GM23248 (cell line): ENCODE measurements at regions not wholly inside any gene's neighbourhood (a gene's known extent, or its start where the extent isn't known, plus 50 kb on each side); places are given as distances from the start of the nearest gene placed in this dataset.

Source experiments
- DNase-seq: peaks from one replicate; pipeline ENCODE4 v3.0.0-alpha.2; 2015
- H2AFZ ChIP-seq: fragments of 200-600 bp; sonication (generic); 2 replicates; pipeline ENCODE4 v1.6.1; 2016; ENCODE audit warnings: antibody characterized with exemption
- H3F3A ChIP-seq: fragments of 200-600 bp; sonication (generic); 2 replicates; pipeline ENCODE4 v1.6.1; 2016; ENCODE audit warnings: mild to moderate bottlenecking, antibody characterized with exemption, mixed run types; ENCODE audit not compliant: insufficient read depth
- H3K27ac ChIP-seq: fragments of 200-600 bp; sonication (generic); 2 replicates; pipeline ENCODE4 v1.5.1; 2016; ENCODE audit warnings: mild to moderate bottlenecking
- H3K27me3 ChIP-seq: fragments of 200-600 bp; sonication (generic); replicated peaks from 2 replicates; pipeline ENCODE4 v1.6.1; 2016; ENCODE audit warnings: mild to moderate bottlenecking; ENCODE audit not compliant: insufficient read depth
- H3K36me3 ChIP-seq: fragments of 200-600 bp; sonication (generic); 2 replicates; pipeline ENCODE4 v1.6.1; 2016; ENCODE audit warnings: low read depth, mild to moderate bottlenecking
- H3K4me1 ChIP-seq: fragments of 200-600 bp; sonication (generic); 2 replicates; pipeline ENCODE4 v1.6.1; 2016; ENCODE audit warnings: mild to moderate bottlenecking; ENCODE audit not compliant: insufficient read depth
- H3K4me2 ChIP-seq: fragments of 200-600 bp; sonication (generic); one replicate; pipeline ENCODE4 v1.6.1; 2016; ENCODE audit warnings: mild to moderate bottlenecking; ENCODE audit not compliant: unreplicated experiment
- H3K4me3 ChIP-seq: fragments of 200-600 bp; sonication (generic); 2 replicates; pipeline ENCODE4 v1.5.1; 2016; ENCODE audit warnings: mild to moderate bottlenecking
- H3K79me2 ChIP-seq: fragments of 200-600 bp; sonication (generic); 2 replicates; pipeline ENCODE4 v1.6.1; 2016; ENCODE audit warnings: mild to moderate bottlenecking; ENCODE audit not compliant: insufficient read depth
- H3K9ac ChIP-seq: fragments of 200-600 bp; sonication (generic); 2 replicates; pipeline ENCODE4 v1.6.1; 2016; ENCODE audit warnings: mild to moderate bottlenecking
- H3K9me2 ChIP-seq: fragments of 200-600 bp; sonication (generic); 2 replicates; pipeline ENCODE4 v1.6.1; 2016; ENCODE audit warnings: mixed run types, mild to moderate bottlenecking, moderate library complexity; ENCODE audit not compliant: insufficient read depth
- H3K9me3 ChIP-seq: fragments of 200-600 bp; sonication (generic); one replicate; pipeline ENCODE4 v1.6.1; 2017; ENCODE audit warnings: low read depth
- H4K20me1 ChIP-seq: fragments of 200-600 bp; sonication (generic); 2 replicates; pipeline ENCODE4 v1.6.0; 2016; ENCODE audit not compliant: insufficient read depth
- EZH2 ChIP-seq: fragments of 200-600 bp; sonication (generic); IDR thresholded peaks from 2 replicates; pipeline ENCODE4 v1.6.1; 2018; ENCODE audit warnings: antibody characterized with exemption, mild to moderate bottlenecking; ENCODE audit not compliant: insufficient read depth, poor library complexity, severe bottlenecking
- EZH2phosphoT487 ChIP-seq: fragments of 200-600 bp; sonication (generic); IDR thresholded peaks from 2 replicates; pipeline ENCODE4 v1.6.1; 2018; ENCODE audit warnings: antibody characterized with exemption, moderate library complexity, mild to moderate bottlenecking, low read depth; ENCODE audit not compliant: insufficient read depth
- WGBS, 2 experiments: methylation state at CpG; one replicate each; pipeline ENCODE4 v1.1.6; 2015 to 2017; ENCODE audit warnings: low lambda C conversion rate in 2 of 2, low coverage in 1 of 2; ENCODE audit errors: missing lambda C conversion rate in 2 of 2; 5-methylcytosine and 5-hydroxymethylcytosine counted together
- in situ Hi-C: fragments of 300-500 bp; cut with MboI; formaldehyde crosslinking; loops from 2 replicates; pipeline ENCODE4 v1.15.0; 2020

DNA sequence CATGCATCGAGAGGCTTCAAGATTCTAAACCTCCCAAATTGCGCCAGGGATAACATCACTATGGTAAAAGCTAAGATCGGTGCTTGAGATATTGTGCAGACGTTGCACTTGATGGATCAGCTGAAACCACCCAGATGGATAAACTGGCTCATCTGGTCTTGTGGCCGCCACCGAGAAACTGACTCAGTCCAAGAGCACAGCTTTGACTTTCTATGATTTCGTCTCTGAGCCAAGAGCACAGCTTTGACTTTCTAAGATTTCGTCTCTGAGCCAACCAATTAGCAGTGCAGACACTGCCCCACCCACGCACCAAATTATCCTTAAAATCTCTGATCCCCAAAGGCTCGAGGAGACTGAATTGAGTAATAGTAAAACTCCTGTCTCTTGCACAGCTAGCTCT is 687.2 kb downstream of the FAM133A start:
- WGBS, 2 experiments, result 24 to 29% methylated on average over 9 to 10 of the region's 10 CpGs
- H3K9ac ChIP-seq, result no peak overlapping the region
- H3K9me2 ChIP-seq, result no peaks in the 10 kb centered on the region
- no peaks in the 10 kb centered on the region for H3K9me3 ChIP-seq
- H3K27me3 ChIP-seq, result no peaks in the 10 kb centered on the region
- no peaks in the 10 kb centered on the region for H4K20me1 ChIP-seq
- no peaks in the 10 kb centered on the region for H3K79me2 ChIP-seq
- H3K4me3 ChIP-seq, result no peak overlapping the region
- H2AFZ ChIP-seq, result no peak overlapping the region
- no peaks in the 10 kb centered on the region for H3F3A ChIP-seq
- DNase-seq, result no peak
- TF ChIP-seq EZH2phosphoT487 (no peak), EZH2 (no peak)
- H3K36me3 ChIP-seq, result no peaks in the 10 kb centered on the region
- H3K4me2 ChIP-seq, result no peak overlapping the region
- no peak overlapping the region for H3K27ac ChIP-seq
- no peaks in the 10 kb centered on the region for H3K4me1 ChIP-seq
- in situ Hi-C loops, result no loop called here

DNA sequence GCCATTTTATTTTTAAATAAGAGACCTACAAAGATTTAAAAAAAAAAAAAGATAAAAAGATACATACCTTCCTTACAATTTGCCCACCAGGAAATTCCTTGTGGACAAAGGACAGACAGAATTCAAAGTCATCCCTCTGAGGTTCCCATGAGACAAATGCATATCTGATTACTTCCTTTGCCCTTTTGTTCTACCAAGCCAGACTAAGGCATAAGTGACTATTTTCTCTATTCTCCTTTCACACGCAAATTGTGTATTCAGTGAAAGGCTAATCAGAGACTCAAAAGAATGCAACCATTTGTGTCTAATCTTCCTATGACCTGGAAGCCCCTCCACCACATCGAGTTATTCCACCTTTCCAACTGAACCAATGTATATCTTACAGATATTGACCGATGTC is 691.7 kb downstream of the FAM133A start:
- no peaks in the 10 kb centered on the region for H3K4me1 ChIP-seq
- H3K9me3 ChIP-seq, result no peaks in the 10 kb centered on the region
- no peak overlapping the region for H3K9ac ChIP-seq
- no peak overlapping the region for H2AFZ ChIP-seq
- in situ Hi-C loops, result no loop called here
- no peaks in the 10 kb centered on the region for H4K20me1 ChIP-seq
- no peaks in the 10 kb centered on the region for H3K27me3 ChIP-seq
- H3K36me3 ChIP-seq, result no peaks in the 10 kb centered on the region
- 22 to 26% methylated on average over 3 of the region's 3 CpGs for WGBS, 2 experiments
- no peak overlapping the region for H3K27ac ChIP-seq
- no peaks in the 10 kb centered on the region for H3K9me2 ChIP-seq
- no peaks in the 10 kb centered on the region for H3K79me2 ChIP-seq
- H3F3A ChIP-seq, result no peaks in the 10 kb centered on the region
- no peak for TF ChIP-seq EZH2phosphoT487
- no peak for TF ChIP-seq EZH2
- no peak for DNase-seq
- H3K4me3 ChIP-seq, result no peak overlapping the region
- no peak overlapping the region for H3K4me2 ChIP-seq

DNA sequence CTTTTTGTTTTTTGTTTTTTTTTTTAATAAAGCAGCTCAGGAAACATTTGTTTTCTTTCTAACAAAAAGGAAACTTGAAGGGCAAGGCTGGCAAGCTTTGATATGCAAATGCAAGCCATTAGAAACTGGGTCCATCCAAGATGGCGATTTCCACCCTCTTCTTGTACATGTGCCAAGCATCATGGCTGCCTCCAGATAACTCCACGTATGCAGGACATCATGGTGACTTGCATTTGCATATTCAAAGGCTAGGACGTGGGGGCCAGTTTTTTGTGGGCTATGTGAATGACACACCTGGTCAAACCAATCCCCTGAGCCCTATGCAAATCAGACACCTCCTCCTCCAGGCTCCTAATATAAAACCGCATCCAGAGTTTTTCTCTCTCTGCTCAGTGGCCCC is 692.6 kb downstream of the FAM133A start:
- Histone ChIP-seq H3K27ac (no peak overlapping the region), H3K9ac (no peak overlapping the region), H2AFZ (no peak overlapping the region), H3K9me2 (no peaks in the 10 kb centered on the region), H3F3A (no peaks in the 10 kb centered on the region), H3K27me3 (no peaks in the 10 kb centered on the region), H4K20me1 (no peaks in the 10 kb centered on the region), H3K4me1 (no peaks in the 10 kb centered on the region), H3K79me2 (no peaks in the 10 kb centered on the region), H3K4me3 (no peak overlapping the region), H3K4me2 (no peak overlapping the region), H3K9me3 (no peaks in the 10 kb centered on the region), H3K36me3 (no peaks in the 10 kb centered on the region)
- no peak for DNase-seq
- 12 to 13% methylated on average over 4 of the region's 4 CpGs for WGBS, 2 experiments
- in situ Hi-C loops, result no loop called here
- TF ChIP-seq EZH2phosphoT487 (no peak), EZH2 (no peak)

DNA sequence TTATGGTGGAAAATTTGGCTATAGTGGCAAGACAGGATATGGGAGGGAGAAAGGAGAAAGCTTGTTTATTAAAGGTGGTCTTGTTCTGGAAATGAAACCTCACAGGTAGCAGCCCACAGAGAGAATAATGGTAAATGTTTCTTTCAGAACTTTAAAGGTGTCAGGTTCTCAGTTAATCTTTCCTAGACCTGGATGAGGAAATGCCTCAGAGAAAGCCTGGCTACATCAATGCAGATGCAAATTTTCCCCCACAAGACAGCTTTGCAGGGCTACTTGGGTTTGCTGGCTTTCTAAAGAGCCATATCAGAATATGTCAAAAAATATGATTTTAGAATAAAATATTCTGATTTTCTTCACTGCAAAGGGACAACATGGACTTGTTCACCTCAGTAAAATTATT is 715.0 kb downstream of the FAM133A start:
- no peak overlapping the region for H3K4me3 ChIP-seq
- H3K36me3 ChIP-seq, result no peaks in the 10 kb centered on the region
- H3K9me2 ChIP-seq, result no peaks in the 10 kb centered on the region
- H3K9me3 ChIP-seq, result no peaks in the 10 kb centered on the region
- no peak overlapping the region for H3K4me2 ChIP-seq
- TF ChIP-seq EZH2 (no peak), EZH2phosphoT487 (no peak)
- no peak overlapping the region for H3K27ac ChIP-seq
- no peak overlapping the region for H3K9ac ChIP-seq
- H4K20me1 ChIP-seq, result no peaks in the 10 kb centered on the region
- in situ Hi-C loops, result no loop called here
- H3F3A ChIP-seq, result no peaks in the 10 kb centered on the region
- no peaks in the 10 kb centered on the region for H3K27me3 ChIP-seq
- DNase-seq, result no peak
- H3K4me1 ChIP-seq, result no peaks in the 10 kb centered on the region
- H3K79me2 ChIP-seq, result no peaks in the 10 kb centered on the region
- H2AFZ ChIP-seq, result no peak overlapping the region

DNA sequence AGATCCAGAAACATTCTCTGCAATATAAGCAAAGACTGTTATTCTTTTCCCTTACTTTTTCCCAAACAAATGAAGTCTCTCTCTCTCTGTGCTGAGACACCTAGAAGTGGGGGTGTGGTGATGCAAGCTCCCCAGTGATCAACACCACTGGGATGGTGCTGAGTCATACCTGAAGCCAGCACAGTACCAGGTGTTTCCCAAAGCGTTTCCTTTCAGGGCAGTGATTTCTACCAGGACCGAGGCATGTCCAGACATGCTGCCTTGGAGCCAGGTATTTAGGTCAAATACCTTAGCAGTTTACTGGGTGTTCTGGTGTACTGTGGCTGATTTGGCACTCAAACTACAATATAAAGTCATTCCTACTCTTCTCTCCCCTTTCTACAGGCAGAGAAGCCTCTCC is 726.5 kb downstream of the FAM133A start:
- no peak for TF ChIP-seq EZH2phosphoT487
- no peak for TF ChIP-seq EZH2
- Histone ChIP-seq H3K27ac (no peak overlapping the region), H4K20me1 (no peaks in the 10 kb centered on the region), H3K4me3 (no peak overlapping the region), H3K79me2 (no peaks in the 10 kb centered on the region), H3K9me2 (no peaks in the 10 kb centered on the region), H3K9ac (no peak overlapping the region), H3K9me3 (no peaks in the 10 kb centered on the region), H2AFZ (no peak overlapping the region), H3K4me2 (no peak overlapping the region), H3K4me1 (no peaks in the 10 kb centered on the region), H3K27me3 (no peaks in the 10 kb centered on the region), H3K36me3 (no peaks in the 10 kb centered on the region), H3F3A (no peaks in the 10 kb centered on the region)
- in situ Hi-C loops, result no loop called here
- no peak for DNase-seq
- 28% methylated on average over 2 of the region's 2 CpGs; no CpG with 5 or more reads in 1 of the 2 experiments for WGBS, 2 experiments
